Testis (tissue), 2 donors: ENCODE measurements at regions not wholly inside any gene's neighbourhood (a gene's known extent, or its start where the extent isn't known, plus 50 kb on each side); places are given as distances from the start of the nearest gene placed in this dataset.
"Not testable (repeated sequence)": the region's sequence is repeated elsewhere in the genome, so short reads cannot be mapped to it uniquely, and the experiment has no call there.

ENCODE experiments used
- POLR2A ChIP-seq: fragments of 450-650 bp; IDR thresholded peaks from one replicate; pipeline ENCODE4 v1.6.1; 2017; ENCODE audit warnings: antibody characterized with exemption, mild to moderate bottlenecking, moderate library complexity
- TF ChIP-seq, protein P1 (sequence below), 3 experiments: fragments of 450-650 bp in 2 of 3; fragments of 200-600 bp in 1 of 3; sonication (generic) in 1 of 3; IDR thresholded peaks; one replicate each; pipeline ENCODE4 v1.5.1; 2016 to 2019; ENCODE audit warnings: antibody characterized with exemption in 3 of 3, mild to moderate bottlenecking in 2 of 3, moderate library complexity in 1 of 3

DNA sequence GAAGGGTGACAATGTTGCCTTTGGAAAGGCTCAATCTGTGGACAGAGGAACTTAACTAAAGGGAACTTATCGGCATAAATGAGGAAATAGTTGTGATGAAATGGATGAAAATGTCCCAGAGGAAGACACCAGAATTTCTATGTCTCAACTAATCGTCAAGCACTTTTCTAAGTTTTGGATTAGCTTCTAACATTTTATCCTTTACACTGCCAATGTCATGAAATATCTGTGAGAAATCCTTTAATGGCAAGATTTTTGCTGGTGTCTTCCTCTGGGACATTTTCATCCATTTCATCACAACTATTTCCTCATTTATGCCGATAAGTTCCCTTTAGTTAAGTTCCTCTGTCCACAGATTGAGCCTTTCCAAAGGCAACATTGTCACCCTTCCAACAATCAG, 86.3 kb upstream of the BTG1 start:
- TF ChIP-seq POLR2A = not testable (repeated sequence)
- TF ChIP-seq, protein P1, sequence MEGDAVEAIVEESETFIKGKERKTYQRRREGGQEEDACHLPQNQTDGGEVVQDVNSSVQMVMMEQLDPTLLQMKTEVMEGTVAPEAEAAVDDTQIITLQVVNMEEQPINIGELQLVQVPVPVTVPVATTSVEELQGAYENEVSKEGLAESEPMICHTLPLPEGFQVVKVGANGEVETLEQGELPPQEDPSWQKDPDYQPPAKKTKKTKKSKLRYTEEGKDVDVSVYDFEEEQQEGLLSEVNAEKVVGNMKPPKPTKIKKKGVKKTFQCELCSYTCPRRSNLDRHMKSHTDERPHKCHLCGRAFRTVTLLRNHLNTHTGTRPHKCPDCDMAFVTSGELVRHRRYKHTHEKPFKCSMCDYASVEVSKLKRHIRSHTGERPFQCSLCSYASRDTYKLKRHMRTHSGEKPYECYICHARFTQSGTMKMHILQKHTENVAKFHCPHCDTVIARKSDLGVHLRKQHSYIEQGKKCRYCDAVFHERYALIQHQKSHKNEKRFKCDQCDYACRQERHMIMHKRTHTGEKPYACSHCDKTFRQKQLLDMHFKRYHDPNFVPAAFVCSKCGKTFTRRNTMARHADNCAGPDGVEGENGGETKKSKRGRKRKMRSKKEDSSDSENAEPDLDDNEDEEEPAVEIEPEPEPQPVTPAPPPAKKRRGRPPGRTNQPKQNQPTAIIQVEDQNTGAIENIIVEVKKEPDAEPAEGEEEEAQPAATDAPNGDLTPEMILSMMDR (IDR thresholded peaks at IDR 0.05) = not testable (repeated sequence)
